ENCODE measurements at regions not wholly inside any gene's neighbourhood (a gene's known extent, or its start where the extent isn't known, plus 50 kb on each side); places are given as distances from the start of the nearest gene placed in this dataset.

GRCh38 chr18:77481541-77481940 is 231.9 kb downstream of the GALR1 start:
- no peak for TF ChIP-seq REST (IDR thresholded peaks at IDR 0.05; ENCODE audit: borderline replicate concordance)
- no peak for TF ChIP-seq CTCF (IDR thresholded peaks at IDR 0.05; ENCODE audit: poor library complexity, severe bottlenecking)
- no peak for TF ChIP-seq EP300 (conservative IDR thresholded peaks at IDR 0.05; ENCODE audit: poor library complexity, severe bottlenecking)
- no peak for TF ChIP-seq TAF1 (IDR thresholded peaks at IDR 0.05; ENCODE audit: low read depth)
- TF ChIP-seq MXI1 (conservative IDR thresholded peaks at IDR 0.05; ENCODE audit: poor library complexity, severe bottlenecking) = no peak
- TF ChIP-seq POLR2AphosphoS5 (IDR thresholded peaks at IDR 0.05) = no peak
